Glutamatergic neuron (in vitro differentiated cells): ENCODE measurements at regions not wholly inside any gene's neighbourhood (a gene's known extent, or its start where the extent isn't known, plus 50 kb on each side); places are given as distances from the start of the nearest gene placed in this dataset.
"Not testable (repeated sequence)": the region's sequence is repeated elsewhere in the genome, so short reads cannot be mapped to it uniquely, and the experiment has no call there.

Experiments used
- DNase-seq: peaks from one replicate; pipeline ENCODE4 v3.0.0; 2022
- H3K27ac Mint-ChIP-seq: one replicate; pipeline ENCODE4 v1.8.0; 2020; ENCODE audit warnings: mild to moderate bottlenecking, mixed read lengths, inconsistent platforms; ENCODE audit not compliant: unreplicated experiment
- H3K27me3 Mint-ChIP-seq: one replicate; pipeline ENCODE4 v1.8.0; 2020; ENCODE audit warnings: mild to moderate bottlenecking, moderate library complexity, mixed read lengths, inconsistent platforms; ENCODE audit not compliant: unreplicated experiment
- H3K36me3 Mint-ChIP-seq: one replicate; pipeline ENCODE4 v1.8.0; 2020; ENCODE audit warnings: mild to moderate bottlenecking, mixed read lengths, inconsistent platforms; ENCODE audit not compliant: unreplicated experiment
- H3K4me1 Mint-ChIP-seq: one replicate; pipeline ENCODE4 v1.8.0; 2020; ENCODE audit warnings: mild to moderate bottlenecking, low read depth, mixed read lengths, inconsistent platforms; ENCODE audit not compliant: unreplicated experiment
- H3K4me3 Mint-ChIP-seq: one replicate; pipeline ENCODE4 v1.8.0; 2020; ENCODE audit warnings: mild to moderate bottlenecking, mixed read lengths, inconsistent platforms; ENCODE audit not compliant: unreplicated experiment
- H3K9me3 Mint-ChIP-seq: one replicate; pipeline ENCODE4 v1.8.0; 2020; ENCODE audit warnings: mild to moderate bottlenecking, moderate library complexity, mixed read lengths, inconsistent platforms; ENCODE audit not compliant: unreplicated experiment
- CTCF ChIP-seq: fragments of 200-600 bp; sonication (generic); IDR thresholded peaks from one replicate; pipeline ENCODE4 v1.5.0; 2021; ENCODE audit not compliant: partially characterized antibody, unreplicated experiment

GRCh38 chr4:16411501-16412085 is 185.3 kb upstream of the TAPT1 start:
- Mint-ChIP-seq H3K27ac (no peak overlapping the region), H3K4me3 (no peak overlapping the region), H3K36me3 (peaks cover 4% of the 10 kb centered on the region), H3K4me1 (no peaks in the 10 kb centered on the region), H3K9me3 (peaks cover 2% of the 10 kb centered on the region), H3K27me3 (peaks cover 2% of the 10 kb centered on the region)
- TF ChIP-seq CTCF = no peak
- no peak for DNase-seq

GRCh38 chr4:16393216-16393615 is 166.9 kb upstream of the TAPT1 start:
- not testable (repeated sequence) for DNase-seq, H3K27me3 Mint-ChIP-seq, H3K27ac Mint-ChIP-seq, H3K9me3 Mint-ChIP-seq, H3K4me3 Mint-ChIP-seq, H3K4me1 Mint-ChIP-seq
- peaks cover 18% of the 10 kb centered on the region for H3K36me3 Mint-ChIP-seq

GRCh38 chr4:16391196-16391595 is 164.9 kb upstream of the TAPT1 start:
- Mint-ChIP-seq H3K36me3 (peaks cover 18% of the 10 kb centered on the region), H3K27me3 (no peaks in the 10 kb centered on the region), H3K4me1 (peaks cover 2% of the 10 kb centered on the region), H3K4me3 (no peak overlapping the region), H3K27ac (no peak overlapping the region), H3K9me3 (peaks cover 8% of the 10 kb centered on the region)
- DNase-seq = no peak
- no peak for TF ChIP-seq CTCF

- Mint-ChIP-seq H3K4me3 (no peak overlapping the region), H3K27ac (no peak overlapping the region), H3K36me3 (peaks cover 6% of the 10 kb centered on the region), H3K4me1 (peaks cover 2% of the 10 kb centered on the region), H3K9me3 (peaks cover 4% of the 10 kb centered on the region), H3K27me3 (no peaks in the 10 kb centered on the region)
- DNase-seq = no peak
- no peak for TF ChIP-seq CTCF
These were observed 161.2 kb upstream of the TAPT1 start for GRCh38 chr4:16387448-16387847.

- DNase-seq = no peak
- no peaks in the 10 kb centered on the region for H3K27me3 Mint-ChIP-seq
- no peaks in the 10 kb centered on the region for H3K4me1 Mint-ChIP-seq
- H3K36me3 Mint-ChIP-seq = no peaks in the 10 kb centered on the region
- TF ChIP-seq CTCF = no peak
- no peaks in the 10 kb centered on the region for H3K9me3 Mint-ChIP-seq
- no peak overlapping the region for H3K4me3 Mint-ChIP-seq
- H3K27ac Mint-ChIP-seq = no peak overlapping the region
These were observed 160.5 kb upstream of the TAPT1 start for GRCh38 chr4:16386711-16387320.
